ENCODE measurements at regions not wholly inside any gene's neighbourhood (a gene's known extent, or its start where the extent isn't known, plus 50 kb on each side); places are given as distances from the start of the nearest gene placed in this dataset.

- TF ChIP-seq CTCF (IDR thresholded peaks at IDR 0.05) (no peak), POLR2AphosphoS5 (IDR thresholded peaks at IDR 0.05) (no peak), POLR2A (IDR thresholded peaks at IDR 0.05) (no peak)
Observed at GRCh38 chr7:94240902-94241301, 153.8 kb upstream of the COL1A2 start.

Measured in sigmoid colon (tissue), 4 donors.